ENCODE measurements at regions not wholly inside any gene's neighbourhood (a gene's known extent, or its start where the extent isn't known, plus 50 kb on each side); places are given as distances from the start of the nearest gene placed in this dataset.

GRCh38 chr2:81583311-81584108 lies 1279.0 kb upstream of the LRRTM1 start:
- ATAC-seq, result no peak

- ATAC-seq, result no peak
Observed at GRCh38 chr2:81576713-81577112, 1272.2 kb upstream of the LRRTM1 start.

- no peak for ATAC-seq
Observed at GRCh38 chr2:81551040-81551634, 1246.6 kb upstream of the LRRTM1 start.

GRCh38 chr2:81550277-81550676 lies 1245.7 kb upstream of the LRRTM1 start:
- ATAC-seq, result no peak

GRCh38 chr2:81549646-81550045 lies 1245.1 kb upstream of the LRRTM1 start:
- ATAC-seq, result no peak

GRCh38 chr2:81545626-81546025 lies 1241.1 kb upstream of the LRRTM1 start:
- no peak for ATAC-seq

GRCh38 chr2:81542119-81542518 lies 1237.6 kb upstream of the LRRTM1 start:
- no peak for ATAC-seq

- no peak for ATAC-seq
Observed at GRCh38 chr2:81529944-81530343, 1225.4 kb upstream of the LRRTM1 start.

GRCh38 chr2:81528852-81529480 lies 1224.4 kb upstream of the LRRTM1 start:
- ATAC-seq, result no peak

- ATAC-seq, result no peak
Observed at GRCh38 chr2:81523344-81523743, 1218.8 kb upstream of the LRRTM1 start.

GRCh38 chr2:81513328-81513727 lies 1208.8 kb upstream of the LRRTM1 start:
- no peak for ATAC-seq

GRCh38 chr2:81505586-81505985 lies 1201.0 kb upstream of the LRRTM1 start:
- no peak for ATAC-seq

GRCh38 chr2:81495556-81495955 lies 1191.0 kb upstream of the LRRTM1 start:
- ATAC-seq, result no peak

- no peak for ATAC-seq
Observed at GRCh38 chr2:81483254-81483653, 1178.7 kb upstream of the LRRTM1 start.

- ATAC-seq, result no peak
Observed at GRCh38 chr2:81481994-81482368, 1177.4 kb upstream of the LRRTM1 start.

- ATAC-seq, result no peak
Observed at GRCh38 chr2:81481242-81481993, 1176.9 kb upstream of the LRRTM1 start.

- no peak for ATAC-seq
Observed at GRCh38 chr2:81467096-81467495, 1162.5 kb upstream of the LRRTM1 start.

- ATAC-seq, result no peak
Observed at GRCh38 chr2:81462420-81462819, 1157.9 kb upstream of the LRRTM1 start.

GRCh38 chr2:81445176-81445575 lies 1140.6 kb upstream of the LRRTM1 start:
- ATAC-seq, result no peak

- no peak for ATAC-seq
Observed at GRCh38 chr2:81437456-81438000, 1133.0 kb upstream of the LRRTM1 start.

GRCh38 chr2:81436256-81436655 lies 1131.7 kb upstream of the LRRTM1 start:
- ATAC-seq, result no peak

GRCh38 chr2:81412681-81413080 lies 1108.1 kb upstream of the LRRTM1 start:
- ATAC-seq, result no peak

GRCh38 chr2:81403508-81403907 lies 1099.0 kb upstream of the LRRTM1 start:
- no peak for ATAC-seq

Measured in activated CD4-positive, CD25-positive, alpha-beta regulatory T cell treated with anti-CD3 and anti-CD28 coated beads, Interleukin-2, amount 50 U/mL, for 24 hours (primary cell).